GM21529 (cell line): ENCODE measurements at regions not wholly inside any gene's neighbourhood (a gene's known extent, or its start where the extent isn't known, plus 50 kb on each side); places are given as distances from the start of the nearest gene placed in this dataset.
A peak's percentile ranks its signal among the peaks of the same experiment; 100 is the strongest.
"Not testable (repeated sequence)": the region's sequence is repeated elsewhere in the genome, so short reads cannot be mapped to it uniquely, and the experiment has no call there.

Experiments
- ATAC-seq: cut with Tn5 transposase; IDR thresholded peaks from one replicate; pipeline ENCODE4 v1.9.1; 2021; ENCODE audit not compliant: unreplicated experiment

- ATAC-seq: no peak
These were observed 165.9 kb upstream of the ARHGAP5 start for GRCh38 chr14:31911160-31911559.

- ATAC-seq: no peak
These were observed 163.7 kb upstream of the ARHGAP5 start for GRCh38 chr14:31913370-31913769.

GRCh38 chr14:31918289-31918688 is 158.8 kb upstream of the ARHGAP5 start:
- not testable (repeated sequence) for ATAC-seq

- no peak for ATAC-seq
These were observed 157.1 kb upstream of the ARHGAP5 start for GRCh38 chr14:31920001-31920400.

- no peak for ATAC-seq
These were observed 156.0 kb upstream of the ARHGAP5 start for GRCh38 chr14:31920989-31921650.

- ATAC-seq: no peak
These were observed 155.4 kb upstream of the ARHGAP5 start for GRCh38 chr14:31921721-31922120.

GRCh38 chr14:31926123-31926522 is 151.0 kb upstream of the ARHGAP5 start:
- peak; percentile 69 for ATAC-seq

GRCh38 chr14:31926652-31927347 is 150.3 kb upstream of the ARHGAP5 start:
- ATAC-seq: no peak

GRCh38 chr14:31927348-31927832 is 149.7 kb upstream of the ARHGAP5 start:
- no peak for ATAC-seq

GRCh38 chr14:31930070-31930469 is 147.0 kb upstream of the ARHGAP5 start:
- ATAC-seq: no peak

GRCh38 chr14:31930493-31931240 is 146.4 kb upstream of the ARHGAP5 start:
- ATAC-seq: no peak

GRCh38 chr14:31932675-31933074 is 144.4 kb upstream of the ARHGAP5 start:
- no peak for ATAC-seq

- ATAC-seq: no peak
These were observed 143.4 kb upstream of the ARHGAP5 start for GRCh38 chr14:31933716-31934115.

GRCh38 chr14:31934767-31935266 is 142.3 kb upstream of the ARHGAP5 start:
- no peak for ATAC-seq

- ATAC-seq: no peak
These were observed 141.7 kb upstream of the ARHGAP5 start for GRCh38 chr14:31935391-31935790.

- ATAC-seq: no peak
These were observed 141.0 kb upstream of the ARHGAP5 start for GRCh38 chr14:31936115-31936514.

- ATAC-seq: peak; percentile 99
These were observed 139.3 kb upstream of the ARHGAP5 start for GRCh38 chr14:31937730-31938346.

GRCh38 chr14:31939934-31940333 is 137.2 kb upstream of the ARHGAP5 start:
- no peak for ATAC-seq

- no peak for ATAC-seq
These were observed 135.6 kb upstream of the ARHGAP5 start for GRCh38 chr14:31941487-31941886.

GRCh38 chr14:31942166-31942841 is 134.8 kb upstream of the ARHGAP5 start:
- no peak for ATAC-seq
